HCT116 (cell line): ENCODE measurements at regions not wholly inside any gene's neighbourhood (a gene's known extent, or its start where the extent isn't known, plus 50 kb on each side); places are given as distances from the start of the nearest gene placed in this dataset.

Source experiments
- ATAC-seq: fragments of 200-7000 bp; cut with Tn5 transposase; 2 replicates; pipeline ENCODE4 v1.9.1; 2020; ENCODE audit warnings: mild to moderate bottlenecking, moderate library complexity
- BruUV-seq: library from RNA; stranded (reverse); fragments of 400-500 nt; replicated peaks from 2 replicates; lab custom pipeline; 2021; lab: Mats Ljungman, UMichigan
- CTCF ChIA-PET: fragments of 300-600 bp; sonication (Branson Sonifier 250); formaldehyde crosslinking; loops from one replicate; lab custom pipeline; 2021; ENCODE audit warnings: antibody characterized with exemption; lab: Charles Lee
- POLR2A ChIA-PET: fragments of 300-600, 350-600 bp; sonication (Branson Sonifier 250); formaldehyde crosslinking; loops from one replicate; lab custom pipeline; 2021; ENCODE audit warnings: antibody characterized with exemption; lab: Charles Lee
- RAD21 ChIA-PET, 2 experiments: fragments of 300-600 bp; sonication (Branson Sonifier 250); formaldehyde crosslinking; loops; one replicate each; lab custom pipeline; 2023; ENCODE audit warnings: low total read pairs in 2 of 2; ENCODE audit not compliant: uncharacterized antibody in 2 of 2, unreplicated experiment in 2 of 2, low non-redundant PET in 1 of 2; lab: Charles Lee
- DNase-seq: peaks from one replicate; pipeline ENCODE4 v3.0.0-alpha.2; 2010; ENCODE audit warnings: low read depth, low spot score
- H2AFZ ChIP-seq: fragments of 200-600 bp; shearing (Covaris generic), sonication (generic); 2 replicates; pipeline ENCODE4 v1.6.1; 2017; ENCODE audit warnings: low read depth, mixed run types, mixed read lengths, antibody characterized with exemption, low read length; ENCODE audit not compliant: poor library complexity, severe bottlenecking
- H3K27ac ChIP-seq: 2 replicates; pipeline ENCODE4 v1.5.1; 2012; ENCODE audit warnings: low read depth, low read length
- H3K27me3 ChIP-seq: fragments of 200-600 bp; sonication (generic); 2 replicates; pipeline ENCODE4 v1.6.1; 2016; ENCODE audit warnings: mixed run types, low read length, mixed read lengths; ENCODE audit not compliant: insufficient read depth
- H3K36me3 ChIP-seq, 2 experiments: fragments of 200-500 bp in 1 of 2; fragments of 200-600 bp in 1 of 2; sonication (Bioruptor generic) in 1 of 2; sonication (generic) in 1 of 2; 2 replicates each; pipeline versions ENCODE4 v1.5.1 to v1.6.1; 2014 to 2016; ENCODE audit warnings: low read length in 2 of 2, inconsistent platforms in 1 of 2, mixed read lengths in 1 of 2, mixed run types in 1 of 2; ENCODE audit not compliant: insufficient read depth in 2 of 2, control insufficient read depth in 1 of 2
- H3K4me1 ChIP-seq, 2 experiments: fragments of 200-600 bp in 1 of 2; sonication (generic) in 1 of 2; 2 replicates each; pipeline versions ENCODE4 v1.5.1 to v1.6.1; 2012 to 2017; ENCODE audit warnings: low read length in 2 of 2, inconsistent platforms in 1 of 2, mild to moderate bottlenecking in 1 of 2, mixed read lengths in 1 of 2, mixed run types in 1 of 2, moderate library complexity in 1 of 2; ENCODE audit not compliant: insufficient read depth in 2 of 2, control insufficient read depth in 1 of 2
- H3K4me2 ChIP-seq: fragments of 200-600 bp; sonication (generic); 2 replicates; pipeline ENCODE4 v1.6.1; 2017; ENCODE audit warnings: mixed run types, low read length, mixed read lengths
- H3K4me3 ChIP-seq, 2 experiments: fragments of 200-600 bp in 1 of 2; sonication (generic) in 1 of 2; replicated peaks in 1 of 2; 2 replicates each; pipeline ENCODE4 v1.5.1; 2011 to 2016; ENCODE audit warnings: low read length in 2 of 2, control low read depth in 1 of 2, low read depth in 1 of 2, mild to moderate bottlenecking in 1 of 2, mixed read lengths in 1 of 2, mixed run types in 1 of 2
- H3K79me2 ChIP-seq: fragments of 200-600 bp; sonication (generic); 2 replicates; pipeline ENCODE4 v1.6.1; 2017; ENCODE audit warnings: mild to moderate bottlenecking, mixed run types, low read length, moderate library complexity, mixed read lengths; ENCODE audit not compliant: insufficient read depth
- H3K9ac ChIP-seq: fragments of 200-600 bp; sonication (generic); 2 replicates; pipeline ENCODE4 v1.6.1; 2016; ENCODE audit warnings: low read length, mixed read lengths
- H3K9me2 ChIP-seq: fragments of 200-600 bp; sonication (generic), shearing (Covaris generic); 2 replicates; pipeline ENCODE4 v1.6.1; 2017; ENCODE audit warnings: mixed run types, mild to moderate bottlenecking, moderate library complexity; ENCODE audit not compliant: insufficient read depth
- H3K9me3 ChIP-seq, 2 experiments: fragments of 200-500 bp in 1 of 2; fragments of 200-600 bp in 1 of 2; sonication (Bioruptor generic) in 1 of 2; sonication (generic) in 1 of 2; 2 replicates each; pipeline ENCODE4 v1.6.1; 2014 to 2017; ENCODE audit warnings: low read length in 2 of 2, mixed read lengths in 2 of 2, inconsistent platforms in 1 of 2, low read depth in 1 of 2, mild to moderate bottlenecking in 1 of 2, mixed run types in 1 of 2, moderate library complexity in 1 of 2; ENCODE audit not compliant: control insufficient read depth in 1 of 2, insufficient read depth in 1 of 2
- H4K20me1 ChIP-seq: fragments of 200-600 bp; sonication (generic), shearing (Covaris generic); 2 replicates; pipeline ENCODE4 v1.6.1; 2017; ENCODE audit warnings: mixed run types, mild to moderate bottlenecking, moderate library complexity; ENCODE audit not compliant: insufficient read depth
- ATF3 ChIP-seq: IDR thresholded peaks from 2 replicates; pipeline ENCODE4 v1.6.1; 2012
- CEBPB ChIP-seq: IDR thresholded peaks from 2 replicates; pipeline ENCODE4 v1.6.1; 2012; ENCODE audit warnings: low read depth
- CTCF ChIP-seq, 3 experiments: fragments of 200-600 bp in 1 of 3; sonication (generic) in 1 of 3; IDR thresholded peaks in 2 of 3; conservative IDR thresholded peaks in 1 of 3; 2 replicates each; pipeline ENCODE4 v1.5.1; 2012 to 2017; ENCODE audit warnings: low read depth in 2 of 3, low read length in 2 of 3, antibody characterized with exemption in 1 of 3, borderline replicate concordance in 1 of 3, control low read depth in 1 of 3, mild to moderate bottlenecking in 1 of 3, mixed read lengths in 1 of 3, mixed run types in 1 of 3, moderate library complexity in 1 of 3; ENCODE audit not compliant: insufficient read depth in 1 of 3
- EGR1 ChIP-seq: IDR thresholded peaks from 2 replicates; pipeline ENCODE4 v1.6.1; 2012; ENCODE audit warnings: low read depth
- ELF1 ChIP-seq: IDR thresholded peaks from 2 replicates; pipeline ENCODE4 v1.6.1; 2012; ENCODE audit warnings: low read depth, borderline replicate concordance
- MAX ChIP-seq: IDR thresholded peaks from 2 replicates; pipeline ENCODE4 v1.6.1; 2012
- POLR2A ChIP-seq: IDR thresholded peaks from 2 replicates; pipeline ENCODE4 v1.7.0; 2011; ENCODE audit warnings: borderline replicate concordance; ENCODE audit not compliant: insufficient read depth, insufficient read length; ENCODE audit errors: extremely low read depth
- RAD21 ChIP-seq: IDR thresholded peaks from 2 replicates; pipeline ENCODE4 v1.6.1; 2012; ENCODE audit warnings: low read depth, mild to moderate bottlenecking
- SIN3A ChIP-seq: IDR thresholded peaks from 2 replicates; pipeline ENCODE4 v1.6.1; 2012; ENCODE audit warnings: low read depth
- SP1 ChIP-seq: IDR thresholded peaks from 2 replicates; pipeline ENCODE4 v1.6.1; 2012; ENCODE audit warnings: low read depth
- SRF ChIP-seq: IDR thresholded peaks from 2 replicates; pipeline ENCODE4 v1.6.1; 2012; ENCODE audit warnings: low read depth
- YY1 ChIP-seq: IDR thresholded peaks from 2 replicates; pipeline ENCODE4 v1.6.1; 2011; ENCODE audit warnings: low read length, low read depth, moderate library complexity, mild to moderate bottlenecking; ENCODE audit not compliant: insufficient replicate concordance; ENCODE audit errors: extremely low read depth
- ZBTB33 ChIP-seq: IDR thresholded peaks from 2 replicates; pipeline ENCODE4 v1.6.1; 2011; ENCODE audit warnings: mild to moderate bottlenecking, low read length, moderate library complexity; ENCODE audit not compliant: insufficient replicate concordance; ENCODE audit errors: extremely low read depth
- ZNF274 ChIP-seq: fragments of 200-500 bp; sonication (Bioruptor generic); IDR thresholded peaks from 2 replicates; pipeline ENCODE4 v1.6.1; 2014; ENCODE audit warnings: mild to moderate bottlenecking, low read depth, low read length, inconsistent platforms
- intact Hi-C: fragments of 100-400 bp; cut with micrococcal nuclease; formaldehyde crosslinking; loops from 2 replicates; pipeline ENCODE4 v1.10.0; 2022

- TF ChIP-seq CTCF (IDR thresholded peaks at IDR 0.05 in 2 of 3, conservative IDR thresholded peaks at IDR 0.05 in 1 of 3; ENCODE audit: borderline replicate concordance in 1 of 3, insufficient read depth in 1 of 3, low read depth in 2 of 3, low read length in 2 of 3) (no peak), CEBPB (no peak), ELF1 (no peak), RAD21 (no peak), ZNF274 (no peak)
Measured at GRCh38 chr15:95365511-95366107, 964.9 kb upstream of the NR2F2 start (continued).

- Histone ChIP-seq H3K9me3 (no peaks in the 10 kb centered on the region), H3K4me2 (no peak overlapping the region), H3K4me1 (no peaks in the 10 kb centered on the region), H3K27me3 (no peaks in the 10 kb centered on the region), H3K9ac (no peak overlapping the region), H3K4me3 (no peak overlapping the region), H3K36me3 (no peaks in the 10 kb centered on the region), H3K9me2 (no peaks in the 10 kb centered on the region), H4K20me1 (no peaks in the 10 kb centered on the region), H2AFZ (no peak overlapping the region), H3K79me2 (no peaks in the 10 kb centered on the region), H3K27ac (no peak overlapping the region)
- ChIA-PET CTCF (no interaction called here), RAD21 (no interaction called here), POLR2A (no interaction called here)
- no TSS peak for BruUV-seq
- intact Hi-C loops = no loop called here
- ATAC-seq = no peak
- no peak for DNase-seq
- no peak for TF ChIP-seq MAX
- TF ChIP-seq SIN3A = no peak
- TF ChIP-seq ZNF274 = no peak
- TF ChIP-seq CTCF (IDR thresholded peaks at IDR 0.05 in 2 of 3, conservative IDR thresholded peaks at IDR 0.05 in 1 of 3; ENCODE audit: borderline replicate concordance in 1 of 3, insufficient read depth in 1 of 3, low read depth in 2 of 3, low read length in 2 of 3) = no peak
- no peak for TF ChIP-seq SRF
- no peak for TF ChIP-seq POLR2A
- TF ChIP-seq EGR1 = no peak
- no peak for TF ChIP-seq YY1
- TF ChIP-seq ATF3 = no peak
- no peak for TF ChIP-seq ZBTB33
- TF ChIP-seq CEBPB = no peak
- TF ChIP-seq SP1 = no peak
Measured at GRCh38 chr15:95368191-95368590, 962.3 kb upstream of the NR2F2 start.
